ENCODE measurements at regions not wholly inside any gene's neighbourhood (a gene's known extent, or its start where the extent isn't known, plus 50 kb on each side); places are given as distances from the start of the nearest gene placed in this dataset.

GRCh38 chr10:42969147-42969546 is 107.7 kb upstream of the RET start:
- no peak overlapping the region for H3K27ac ChIP-seq
- TF ChIP-seq ZFX (IDR thresholded peaks at IDR 0.05): no peak
- no peak for TF ChIP-seq CTCF (conservative IDR thresholded peaks at IDR 0.05)

- TF ChIP-seq CTCF (conservative IDR thresholded peaks at IDR 0.05): no peak
- no peak for TF ChIP-seq ZFX (IDR thresholded peaks at IDR 0.05)
- no peak overlapping the region for H3K27ac ChIP-seq
These were observed 107.0 kb upstream of the RET start for GRCh38 chr10:42969909-42970308.

- TF ChIP-seq CTCF (conservative IDR thresholded peaks at IDR 0.05): no peak
- no peak for TF ChIP-seq ZFX (IDR thresholded peaks at IDR 0.05)
- H3K27ac ChIP-seq: no peak overlapping the region
These were observed 106.2 kb upstream of the RET start for GRCh38 chr10:42970451-42971250.

GRCh38 chr10:42971251-42971599 is 105.6 kb upstream of the RET start:
- H3K27ac ChIP-seq: no peak overlapping the region
- no peak for TF ChIP-seq CTCF (conservative IDR thresholded peaks at IDR 0.05)
- TF ChIP-seq ZFX (IDR thresholded peaks at IDR 0.05): no peak

- TF ChIP-seq CTCF (conservative IDR thresholded peaks at IDR 0.05): no peak
- TF ChIP-seq ZFX (IDR thresholded peaks at IDR 0.05): no peak
- H3K27ac ChIP-seq: no peak overlapping the region
These were observed 103.9 kb upstream of the RET start for GRCh38 chr10:42972946-42973345.

- H3K27ac ChIP-seq: no peak overlapping the region
- TF ChIP-seq ZFX (IDR thresholded peaks at IDR 0.05) (no peak), CTCF (conservative IDR thresholded peaks at IDR 0.05) (no peak)
These were observed 103.5 kb upstream of the RET start for GRCh38 chr10:42973411-42973810.

- no peak for TF ChIP-seq CTCF (conservative IDR thresholded peaks at IDR 0.05)
- TF ChIP-seq ZFX (IDR thresholded peaks at IDR 0.05): no peak
- no peak overlapping the region for H3K27ac ChIP-seq
These were observed 102.8 kb upstream of the RET start for GRCh38 chr10:42973870-42974692.
